Vagina (tissue), 2 donors: ENCODE measurements at regions not wholly inside any gene's neighbourhood (a gene's known extent, or its start where the extent isn't known, plus 50 kb on each side); places are given as distances from the start of the nearest gene placed in this dataset.

ENCODE experiments used
- CTCF ChIP-seq, 3 experiments: fragments of 450-650 bp in 2 of 3; fragments of 200-600 bp in 1 of 3; sonication (generic) in 1 of 3; IDR thresholded peaks; one replicate each; pipeline ENCODE4 v1.5.1; 2017 to 2019; ENCODE audit warnings: antibody characterized with exemption in 3 of 3, mild to moderate bottlenecking in 2 of 3, moderate library complexity in 2 of 3
- POLR2A ChIP-seq, 2 donors: fragments of 450-650 bp; IDR thresholded peaks; one replicate each; pipeline ENCODE4 v1.6.1; 2017; ENCODE audit warnings: antibody characterized with exemption in 2 of 2, mild to moderate bottlenecking in 2 of 2, moderate library complexity in 2 of 2
- POLR2AphosphoS5 ChIP-seq, 2 donors: sonication (generic); formaldehyde crosslinking; IDR thresholded peaks; one replicate each; pipeline ENCODE4 v1.9.0; 2017; ENCODE audit warnings: antibody characterized with exemption in 2 of 2, mild to moderate bottlenecking in 2 of 2, low read depth in 1 of 2; ENCODE audit not compliant: insufficient read depth in 1 of 2

DNA sequence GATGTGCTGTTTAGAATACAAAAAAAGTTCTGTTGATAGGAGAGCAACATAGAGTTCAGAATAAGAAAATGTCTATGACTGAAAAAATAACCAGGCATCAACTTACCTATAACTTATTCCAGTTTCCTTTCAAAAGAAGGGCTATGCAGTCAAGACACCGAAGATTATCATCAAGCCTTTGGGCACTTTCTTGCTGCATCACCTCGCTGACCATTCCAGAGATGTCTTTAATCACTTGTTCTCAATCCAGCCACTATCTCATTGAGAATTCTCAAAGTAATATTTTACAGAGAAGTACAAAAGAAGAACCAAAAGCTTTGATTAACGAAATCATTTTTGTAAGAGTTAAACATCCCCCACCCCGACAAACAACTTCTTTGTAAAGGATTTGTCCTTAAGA, 198.3 kb upstream of the P2RY1 start:
- no peak for TF ChIP-seq CTCF (IDR thresholded peaks at IDR 0.05)
- no peak for TF ChIP-seq POLR2A (IDR thresholded peaks at IDR 0.05)
- TF ChIP-seq POLR2AphosphoS5 (IDR thresholded peaks at IDR 0.05; ENCODE audit: insufficient read depth in 1 of 2, low read depth in 1 of 2): no peak
